B cell (primary cell): ENCODE measurements at regions not wholly inside any gene's neighbourhood (a gene's known extent, or its start where the extent isn't known, plus 50 kb on each side); places are given as distances from the start of the nearest gene placed in this dataset.
"Not testable (repeated sequence)": the region's sequence is repeated elsewhere in the genome, so short reads cannot be mapped to it uniquely, and the experiment has no call there.

Experiments
- EZH2 ChIP-seq: IDR thresholded peaks from 2 replicates; pipeline ENCODE4 v1.6.1; 2012; ENCODE audit warnings: borderline replicate concordance, low read depth, mild to moderate bottlenecking, moderate library complexity, low read length; ENCODE audit not compliant: insufficient read depth, poor library complexity, severe bottlenecking
- TF ChIP-seq, protein P1 (sequence below): fragments of 200-600 bp; IDR thresholded peaks from one replicate; pipeline ENCODE4 v1.8.0; 2022; ENCODE audit warnings: antibody characterized with exemption, mild to moderate bottlenecking

DNA sequence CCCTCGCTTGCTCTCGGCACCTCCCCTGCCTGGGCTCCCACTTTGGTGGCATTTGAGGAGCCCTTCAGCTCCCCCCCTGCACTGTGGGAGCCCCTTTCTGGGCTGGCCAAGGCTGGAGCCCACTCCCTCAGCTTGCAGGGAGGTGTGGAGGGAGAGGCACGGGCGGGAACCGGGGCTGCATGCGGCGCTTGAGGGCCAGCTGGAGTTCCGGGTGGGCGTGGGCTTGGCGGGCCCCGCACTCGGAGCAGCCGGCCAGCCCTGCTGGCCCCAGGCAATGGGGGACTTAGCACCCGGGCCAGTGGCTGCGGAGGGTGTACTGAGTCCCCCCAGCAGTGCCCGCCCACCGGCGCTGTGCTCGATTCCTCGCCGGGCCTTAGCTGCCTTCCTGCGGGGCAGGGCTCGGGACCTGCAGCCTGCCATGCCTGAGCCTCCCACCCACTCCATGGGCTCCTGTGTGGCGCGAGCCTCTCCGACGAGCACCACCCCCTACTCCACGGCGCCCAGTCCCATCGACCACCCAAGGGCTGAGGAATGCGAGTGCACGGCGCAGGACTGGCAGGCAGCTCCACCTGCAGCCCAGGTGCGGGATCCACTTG is 730.0 kb upstream of the SEMA6A start:
- TF ChIP-seq EZH2, result not testable (repeated sequence)
- TF ChIP-seq, protein P1, sequence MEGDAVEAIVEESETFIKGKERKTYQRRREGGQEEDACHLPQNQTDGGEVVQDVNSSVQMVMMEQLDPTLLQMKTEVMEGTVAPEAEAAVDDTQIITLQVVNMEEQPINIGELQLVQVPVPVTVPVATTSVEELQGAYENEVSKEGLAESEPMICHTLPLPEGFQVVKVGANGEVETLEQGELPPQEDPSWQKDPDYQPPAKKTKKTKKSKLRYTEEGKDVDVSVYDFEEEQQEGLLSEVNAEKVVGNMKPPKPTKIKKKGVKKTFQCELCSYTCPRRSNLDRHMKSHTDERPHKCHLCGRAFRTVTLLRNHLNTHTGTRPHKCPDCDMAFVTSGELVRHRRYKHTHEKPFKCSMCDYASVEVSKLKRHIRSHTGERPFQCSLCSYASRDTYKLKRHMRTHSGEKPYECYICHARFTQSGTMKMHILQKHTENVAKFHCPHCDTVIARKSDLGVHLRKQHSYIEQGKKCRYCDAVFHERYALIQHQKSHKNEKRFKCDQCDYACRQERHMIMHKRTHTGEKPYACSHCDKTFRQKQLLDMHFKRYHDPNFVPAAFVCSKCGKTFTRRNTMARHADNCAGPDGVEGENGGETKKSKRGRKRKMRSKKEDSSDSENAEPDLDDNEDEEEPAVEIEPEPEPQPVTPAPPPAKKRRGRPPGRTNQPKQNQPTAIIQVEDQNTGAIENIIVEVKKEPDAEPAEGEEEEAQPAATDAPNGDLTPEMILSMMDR, result not testable (repeated sequence)
